Neural cell (in vitro differentiated cells): ENCODE measurements at regions not wholly inside any gene's neighbourhood (a gene's known extent, or its start where the extent isn't known, plus 50 kb on each side); places are given as distances from the start of the nearest gene placed in this dataset.

Experiments
- H2AFZ ChIP-seq: fragments of 200-600, 300-800 bp; sonication (generic), shearing (Covaris generic); 2 replicates; pipeline ENCODE4 v1.6.0; 2014; ENCODE audit warnings: low read depth, mild to moderate bottlenecking, antibody characterized with exemption, low read length, moderate library complexity
- H3F3A ChIP-seq: fragments of 200-600 bp; shearing (Covaris generic); 2 replicates; pipeline ENCODE4 v1.6.1; 2016; ENCODE audit warnings: mild to moderate bottlenecking, moderate library complexity, mixed read lengths, antibody characterized with exemption, low read length; ENCODE audit not compliant: insufficient read depth, poor library complexity, severe bottlenecking
- H3K27ac ChIP-seq: fragments of 200-600, 300-800 bp; sonication (generic), shearing (Covaris generic); 2 replicates; pipeline ENCODE4 v1.5.1; 2014; ENCODE audit warnings: mild to moderate bottlenecking, low read length, moderate library complexity
- H3K27me3 ChIP-seq: fragments of 300-800, 200-600 bp; sonication (generic), shearing (Covaris generic); 2 replicates; pipeline ENCODE4 v1.6.0; 2014; ENCODE audit warnings: mild to moderate bottlenecking, low read depth, low read length, moderate library complexity; ENCODE audit not compliant: insufficient read depth
- H3K36me3 ChIP-seq: fragments of 300-800, 200-600 bp; sonication (generic), shearing (Covaris generic); 2 replicates; pipeline ENCODE4 v1.5.1; 2014; ENCODE audit warnings: mild to moderate bottlenecking, antibody characterized with exemption, low read length, moderate library complexity; ENCODE audit not compliant: insufficient read depth
- H3K4me2 ChIP-seq: fragments of 300-800, 200-600 bp; sonication (generic), shearing (Covaris generic); 2 replicates; pipeline ENCODE4 v1.6.0; 2014; ENCODE audit warnings: mild to moderate bottlenecking, low read length
- H3K4me3 ChIP-seq: fragments of 300-800, 200-600 bp; sonication (generic), shearing (Covaris generic); 2 replicates; pipeline ENCODE4 v1.5.1; 2014; ENCODE audit warnings: mild to moderate bottlenecking, low read length, moderate library complexity
- H3K79me2 ChIP-seq: fragments of 200-600 bp; shearing (Covaris generic); replicated peaks from 2 replicates; pipeline ENCODE4 v1.6.0; 2014; ENCODE audit warnings: mild to moderate bottlenecking, low read length, moderate library complexity; ENCODE audit not compliant: insufficient read depth
- H3K9ac ChIP-seq: fragments of 300-800, 200-600 bp; sonication (generic), shearing (Covaris generic); 2 replicates; pipeline ENCODE4 v1.6.1; 2016; ENCODE audit warnings: mild to moderate bottlenecking, low read length, mixed read lengths
- H3K9me2 ChIP-seq: fragments of 200-600 bp; shearing (Covaris generic); 2 replicates; pipeline ENCODE4 v1.6.1; 2016; ENCODE audit warnings: mild to moderate bottlenecking, low read length, mixed read lengths; ENCODE audit not compliant: insufficient read depth
- H3K9me3 ChIP-seq: fragments of 200-600, 300-800 bp; sonication (generic), shearing (Covaris generic); 2 replicates; pipeline ENCODE4 v1.6.1; 2016; ENCODE audit warnings: mild to moderate bottlenecking, mixed run types, low read length, moderate library complexity, mixed read lengths
- H4K20me1 ChIP-seq: fragments of 200-600 bp; shearing (Covaris generic); 2 replicates; pipeline ENCODE4 v1.6.1; 2016; ENCODE audit warnings: mild to moderate bottlenecking, mixed run types; ENCODE audit not compliant: insufficient read depth
- EP300 ChIP-seq: fragments of 450-650 bp; conservative IDR thresholded peaks from 2 replicates; pipeline ENCODE4 v1.6.1; 2014; ENCODE audit warnings: antibody characterized with exemption, mild to moderate bottlenecking, moderate library complexity; ENCODE audit not compliant: poor library complexity, severe bottlenecking
- EZH2 ChIP-seq: fragments of 200-600, 300-800 bp; shearing (Covaris generic), sonication (generic); IDR thresholded peaks from 2 replicates; pipeline ENCODE4 v1.6.1; 2014; ENCODE audit warnings: antibody characterized with exemption, low read length, borderline replicate concordance, mild to moderate bottlenecking; ENCODE audit not compliant: insufficient read depth, poor library complexity, severe bottlenecking
- MXI1 ChIP-seq: fragments of 450-650 bp; conservative IDR thresholded peaks from 2 replicates; pipeline ENCODE4 v1.6.1; 2014; ENCODE audit warnings: antibody characterized with exemption, mild to moderate bottlenecking; ENCODE audit not compliant: poor library complexity, severe bottlenecking
- POLR2AphosphoS5 ChIP-seq: IDR thresholded peaks from 2 replicates; pipeline ENCODE4 v1.6.1; 2012
- RAD21 ChIP-seq: fragments of 450-650 bp; conservative IDR thresholded peaks from 2 replicates; pipeline ENCODE4 v1.6.1; 2014; ENCODE audit warnings: antibody characterized with exemption, mild to moderate bottlenecking, moderate library complexity
- SMC3 ChIP-seq: fragments of 450-650 bp; conservative IDR thresholded peaks from 2 replicates; pipeline ENCODE4 v1.6.1; 2014; ENCODE audit warnings: antibody characterized with exemption, mild to moderate bottlenecking, moderate library complexity; ENCODE audit not compliant: poor library complexity
- TAF1 ChIP-seq: IDR thresholded peaks from 2 replicates; pipeline ENCODE4 v1.6.1; 2012; ENCODE audit warnings: low read depth
- TF ChIP-seq, protein P1 (sequence below): IDR thresholded peaks from 2 replicates; pipeline ENCODE4 v1.6.1; 2012; ENCODE audit warnings: borderline replicate concordance
- TF ChIP-seq, protein P2 (sequence below): fragments of 450-650 bp; IDR thresholded peaks from 2 replicates; pipeline ENCODE4 v1.5.1; 2014; ENCODE audit warnings: antibody characterized with exemption, mild to moderate bottlenecking, moderate library complexity; ENCODE audit not compliant: poor library complexity, severe bottlenecking

GRCh38 chr10:31709028-31709427, 219.6 kb downstream of the ARHGAP12 start:
- no peak overlapping the region for H2AFZ ChIP-seq
- no peak overlapping the region for H3K9ac ChIP-seq
- H3K4me2 ChIP-seq, result no peak overlapping the region
- H3K4me3 ChIP-seq, result no peak overlapping the region
- TF ChIP-seq, protein P1, sequence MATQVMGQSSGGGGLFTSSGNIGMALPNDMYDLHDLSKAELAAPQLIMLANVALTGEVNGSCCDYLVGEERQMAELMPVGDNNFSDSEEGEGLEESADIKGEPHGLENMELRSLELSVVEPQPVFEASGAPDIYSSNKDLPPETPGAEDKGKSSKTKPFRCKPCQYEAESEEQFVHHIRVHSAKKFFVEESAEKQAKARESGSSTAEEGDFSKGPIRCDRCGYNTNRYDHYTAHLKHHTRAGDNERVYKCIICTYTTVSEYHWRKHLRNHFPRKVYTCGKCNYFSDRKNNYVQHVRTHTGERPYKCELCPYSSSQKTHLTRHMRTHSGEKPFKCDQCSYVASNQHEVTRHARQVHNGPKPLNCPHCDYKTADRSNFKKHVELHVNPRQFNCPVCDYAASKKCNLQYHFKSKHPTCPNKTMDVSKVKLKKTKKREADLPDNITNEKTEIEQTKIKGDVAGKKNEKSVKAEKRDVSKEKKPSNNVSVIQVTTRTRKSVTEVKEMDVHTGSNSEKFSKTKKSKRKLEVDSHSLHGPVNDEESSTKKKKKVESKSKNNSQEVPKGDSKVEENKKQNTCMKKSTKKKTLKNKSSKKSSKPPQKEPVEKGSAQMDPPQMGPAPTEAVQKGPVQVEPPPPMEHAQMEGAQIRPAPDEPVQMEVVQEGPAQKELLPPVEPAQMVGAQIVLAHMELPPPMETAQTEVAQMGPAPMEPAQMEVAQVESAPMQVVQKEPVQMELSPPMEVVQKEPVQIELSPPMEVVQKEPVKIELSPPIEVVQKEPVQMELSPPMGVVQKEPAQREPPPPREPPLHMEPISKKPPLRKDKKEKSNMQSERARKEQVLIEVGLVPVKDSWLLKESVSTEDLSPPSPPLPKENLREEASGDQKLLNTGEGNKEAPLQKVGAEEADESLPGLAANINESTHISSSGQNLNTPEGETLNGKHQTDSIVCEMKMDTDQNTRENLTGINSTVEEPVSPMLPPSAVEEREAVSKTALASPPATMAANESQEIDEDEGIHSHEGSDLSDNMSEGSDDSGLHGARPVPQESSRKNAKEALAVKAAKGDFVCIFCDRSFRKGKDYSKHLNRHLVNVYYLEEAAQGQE, result no peak
- TF ChIP-seq EZH2 (no peak), EP300 (no peak), TAF1 (no peak), SMC3 (no peak), MXI1 (no peak), POLR2AphosphoS5 (no peak), RAD21 (no peak)
- TF ChIP-seq, protein P2, sequence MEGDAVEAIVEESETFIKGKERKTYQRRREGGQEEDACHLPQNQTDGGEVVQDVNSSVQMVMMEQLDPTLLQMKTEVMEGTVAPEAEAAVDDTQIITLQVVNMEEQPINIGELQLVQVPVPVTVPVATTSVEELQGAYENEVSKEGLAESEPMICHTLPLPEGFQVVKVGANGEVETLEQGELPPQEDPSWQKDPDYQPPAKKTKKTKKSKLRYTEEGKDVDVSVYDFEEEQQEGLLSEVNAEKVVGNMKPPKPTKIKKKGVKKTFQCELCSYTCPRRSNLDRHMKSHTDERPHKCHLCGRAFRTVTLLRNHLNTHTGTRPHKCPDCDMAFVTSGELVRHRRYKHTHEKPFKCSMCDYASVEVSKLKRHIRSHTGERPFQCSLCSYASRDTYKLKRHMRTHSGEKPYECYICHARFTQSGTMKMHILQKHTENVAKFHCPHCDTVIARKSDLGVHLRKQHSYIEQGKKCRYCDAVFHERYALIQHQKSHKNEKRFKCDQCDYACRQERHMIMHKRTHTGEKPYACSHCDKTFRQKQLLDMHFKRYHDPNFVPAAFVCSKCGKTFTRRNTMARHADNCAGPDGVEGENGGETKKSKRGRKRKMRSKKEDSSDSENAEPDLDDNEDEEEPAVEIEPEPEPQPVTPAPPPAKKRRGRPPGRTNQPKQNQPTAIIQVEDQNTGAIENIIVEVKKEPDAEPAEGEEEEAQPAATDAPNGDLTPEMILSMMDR, result no peak
- no peak overlapping the region for H3K27ac ChIP-seq
- H3K27me3 ChIP-seq, result no peaks in the 10 kb centered on the region
- H4K20me1 ChIP-seq, result no peaks in the 10 kb centered on the region
- no peaks in the 10 kb centered on the region for H3F3A ChIP-seq
- peaks cover 8% of the 10 kb centered on the region for H3K9me3 ChIP-seq
- no peaks in the 10 kb centered on the region for H3K9me2 ChIP-seq
- no peaks in the 10 kb centered on the region for H3K79me2 ChIP-seq
- no peaks in the 10 kb centered on the region for H3K36me3 ChIP-seq

DNA sequence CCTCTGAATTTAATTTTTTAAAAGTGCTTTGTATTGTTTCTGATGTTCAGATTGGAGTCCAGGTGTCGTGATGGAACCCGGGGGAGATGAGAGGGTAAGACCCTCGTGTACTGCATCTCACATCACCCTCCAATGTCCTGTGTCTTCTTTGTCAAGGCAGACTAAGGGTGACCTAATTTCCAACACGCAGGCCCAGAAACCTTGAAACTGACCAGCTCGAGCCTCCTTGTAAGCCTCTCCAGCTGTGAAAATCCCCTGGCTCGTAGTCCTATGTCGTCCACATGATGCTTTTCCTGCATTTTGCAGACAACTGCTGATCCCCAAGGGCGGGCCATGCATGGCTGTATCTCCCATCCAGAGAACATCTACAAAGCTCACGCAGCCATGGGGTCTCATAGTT, 220.2 kb downstream of the ARHGAP12 start:
- no peaks in the 10 kb centered on the region for H3K9me2 ChIP-seq
- H3K27ac ChIP-seq, result no peak overlapping the region
- H3F3A ChIP-seq, result no peaks in the 10 kb centered on the region
- TF ChIP-seq EP300 (no peak), EZH2 (no peak), RAD21 (no peak), POLR2AphosphoS5 (no peak)
- TF ChIP-seq, protein P2, result no peak
- TF ChIP-seq, protein P1, result no peak
- peaks cover 8% of the 10 kb centered on the region for H3K9me3 ChIP-seq
- no peak overlapping the region for H3K4me3 ChIP-seq
- H3K27me3 ChIP-seq, result no peaks in the 10 kb centered on the region
- no peaks in the 10 kb centered on the region for H4K20me1 ChIP-seq
- no peaks in the 10 kb centered on the region for H3K79me2 ChIP-seq
- no peak overlapping the region for H3K9ac ChIP-seq
- H3K4me2 ChIP-seq, result no peak overlapping the region
- H2AFZ ChIP-seq, result no peak overlapping the region
- no peaks in the 10 kb centered on the region for H3K36me3 ChIP-seq
